ENCODE measurements at regions not wholly inside any gene's neighbourhood (a gene's known extent, or its start where the extent isn't known, plus 50 kb on each side); places are given as distances from the start of the nearest gene placed in this dataset.

GRCh38 chr15:91664224-91664836, 189.2 kb upstream of the SLCO3A1 start (continued):
- TF ChIP-seq GABPA (IDR thresholded peaks at IDR 0.05; ENCODE audit: low read depth) (no peak), MXI1 (IDR thresholded peaks at IDR 0.05; ENCODE audit: low read depth, low read length) (no peak), FOSL2 (IDR thresholded peaks at IDR 0.05; ENCODE audit: borderline replicate concordance, low read depth) (no peak)

GRCh38 chr15:91665212-91665611, 188.3 kb upstream of the SLCO3A1 start:
- peaks cover 0 to 2% of the 10 kb centered on the region in 2 experiments; a peak in 1 of 4 replicates for H3K4me1 ChIP-seq (ENCODE audit: control insufficient read depth in 1 of 2, insufficient read depth in 2 of 2, low read depth in 1 of 2, low read length in 1 of 2)

More at GRCh38 chr15:91665212-91665611, 188.3 kb upstream of the SLCO3A1 start:
- no peak for DNase-seq
- 16% methylated on average over 4 of the region's 4 CpGs for WGBS (ENCODE audit: low lambda C conversion rate)
- H3K79me2 ChIP-seq (ENCODE audit: insufficient read depth) = no peaks in the 10 kb centered on the region
- H3K27ac ChIP-seq (ENCODE audit: low read depth in 2 of 2, low read length in 1 of 2) = no peak overlapping the region
- H4K20me1 ChIP-seq (ENCODE audit: insufficient read depth) = no peaks in the 10 kb centered on the region
- H3K9ac ChIP-seq = no peak overlapping the region
- H3K27me3 ChIP-seq (ENCODE audit: insufficient read depth) = no peaks in the 10 kb centered on the region
- no peaks in the 10 kb centered on the region for H3F3A ChIP-seq (replicated peaks; ENCODE audit: insufficient read depth)
- ChIA-PET CTCF (interaction anchor here (1.3 kb wide), 1 partner anchor 41 kb away, joined by 5 read pairs; no protein-coding TSS in a partner anchor), POLR2A (no interaction called here)
- no peaks in the 10 kb centered on the region for H3K36me3 ChIP-seq (replicated peaks in 1 of 2; ENCODE audit: control insufficient read depth in 1 of 2, insufficient read depth in 2 of 2, low read length in 1 of 2)
- no peak overlapping the region for H2AFZ ChIP-seq (ENCODE audit: low read depth)
- H3K9me3 ChIP-seq = no peaks in the 10 kb centered on the region
- H3K9me2 ChIP-seq = no peaks in the 10 kb centered on the region
- H3K4me3 ChIP-seq (ENCODE audit: low read depth in 2 of 2, low read length in 1 of 2) = no peak overlapping the region; a peak in 1 of 4 replicates
- TF ChIP-seq YY1 (IDR thresholded peaks at IDR 0.05; ENCODE audit: low read depth) (no peak), TCF12 (IDR thresholded peaks at IDR 0.05) (no peak), MAX (IDR thresholded peaks at IDR 0.05; ENCODE audit: low read depth) (no peak), GATA2 (CRISPR knock-in tag; IDR thresholded peaks at IDR 0.05) (no peak), USF1 (IDR thresholded peaks at IDR 0.05; ENCODE audit: borderline replicate concordance, low read depth) (no peak), POLR2AphosphoS5 (IDR thresholded peaks at IDR 0.05; ENCODE audit: low read depth, low read length) (no peak), FOSL2 (IDR thresholded peaks at IDR 0.05; ENCODE audit: borderline replicate concordance, low read depth) (no peak), FOXM1 (IDR thresholded peaks at IDR 0.05; ENCODE audit: low read depth) (no peak), ELF1 (IDR thresholded peaks at IDR 0.05) (no peak), NFIC (IDR thresholded peaks at IDR 0.05; ENCODE audit: borderline replicate concordance) (no peak), TAF1 (IDR thresholded peaks at IDR 0.05; ENCODE audit: borderline replicate concordance, low read depth, low read length) (no peak), REST (IDR thresholded peaks at IDR 0.05; ENCODE audit: low read depth, low read length) (no peak), PBX3 (IDR thresholded peaks at IDR 0.05) (no peak), TEAD4 (IDR thresholded peaks at IDR 0.05; ENCODE audit: borderline replicate concordance, insufficient read depth) (no peak), RAD21 (IDR thresholded peaks at IDR 0.05; ENCODE audit: low read length) (no peak), RXRA (IDR thresholded peaks at IDR 0.05; ENCODE audit: borderline replicate concordance, low read depth) (no peak), MXI1 (IDR thresholded peaks at IDR 0.05; ENCODE audit: low read depth, low read length) (no peak), EP300 (IDR thresholded peaks at IDR 0.05; ENCODE audit: borderline replicate concordance in 1 of 2, low read depth in 1 of 2, low read length in 1 of 2) (no peak), MEF2A (IDR thresholded peaks at IDR 0.05; ENCODE audit: borderline replicate concordance, low read depth) (no peak)
- no peak overlapping the region for H3K4me2 ChIP-seq
